ENCODE measurements at regions not wholly inside any gene's neighbourhood (a gene's known extent, or its start where the extent isn't known, plus 50 kb on each side); places are given as distances from the start of the nearest gene placed in this dataset.

GRCh38 chr2:16962505-16962904, 296.9 kb upstream of the CYRIA start:
- TF ChIP-seq POLR2AphosphoS5 (IDR thresholded peaks at IDR 0.05; ENCODE audit: insufficient read depth in 1 of 2, low read depth in 1 of 2), result no peak
- TF ChIP-seq CTCF (IDR thresholded peaks at IDR 0.05), result no peak
